ENCODE measurements at regions not wholly inside any gene's neighbourhood (a gene's known extent, or its start where the extent isn't known, plus 50 kb on each side); places are given as distances from the start of the nearest gene placed in this dataset.

DNA sequence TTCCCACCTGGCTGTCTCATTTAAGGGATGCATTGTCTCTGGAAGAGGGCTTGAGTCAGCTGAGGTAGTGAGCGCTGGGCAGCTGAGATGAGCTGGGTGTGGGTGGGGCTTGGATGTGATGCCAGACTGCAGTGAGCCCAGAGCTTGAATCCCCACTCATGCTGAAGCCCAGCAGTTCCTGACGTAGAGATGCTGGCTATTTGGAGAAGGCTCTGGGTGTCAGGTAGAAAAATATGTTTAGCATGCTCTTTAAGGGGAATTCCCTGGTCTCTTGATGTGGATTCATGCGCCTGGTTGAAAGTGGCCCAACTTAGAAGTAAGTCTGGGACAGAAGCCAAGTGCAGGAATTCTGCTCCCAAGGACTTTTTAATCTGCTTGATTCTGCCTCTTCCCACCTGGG is 241.5 kb upstream of the IGFBP3 start:
- H3K4me3 ChIP-seq (ENCODE audit: low read depth in 1 of 2, low read length in 2 of 2): no peak overlapping the region
- 49 to 57% methylated on average over 3 of the region's 3 CpGs for WGBS, 2 donors
- peaks cover 0 to 3% of the 10 kb centered on the region in 2 donors for H3K4me1 ChIP-seq (ENCODE audit: control insufficient read depth in 2 of 2, insufficient read depth in 2 of 2, low read length in 1 of 2)
- H3K27ac ChIP-seq (ENCODE audit: low read depth in 2 of 2, low read length in 1 of 2): no peak overlapping the region
- no peaks in the 10 kb centered on the region for H3K36me3 ChIP-seq (ENCODE audit: control insufficient read depth in 2 of 2, insufficient read depth in 2 of 2, low read length in 1 of 2)
- H3K9me3 ChIP-seq (ENCODE audit: control insufficient read depth in 2 of 2, insufficient read depth in 1 of 2, low read depth in 1 of 2, low read length in 1 of 2): no peaks in the 10 kb centered on the region
- no peaks in the 10 kb centered on the region for H3K27me3 ChIP-seq (ENCODE audit: control insufficient read depth in 1 of 2, insufficient read depth in 2 of 2, low read length in 2 of 2)

GRCh38 chr7:46160861-46161260 is 239.8 kb upstream of the IGFBP3 start:
- no peaks in the 10 kb centered on the region for H3K36me3 ChIP-seq (ENCODE audit: control insufficient read depth in 2 of 2, insufficient read depth in 2 of 2, low read length in 1 of 2)
- H3K27me3 ChIP-seq (ENCODE audit: control insufficient read depth in 1 of 2, insufficient read depth in 2 of 2, low read length in 2 of 2): no peaks in the 10 kb centered on the region
- H3K4me3 ChIP-seq (ENCODE audit: low read depth in 1 of 2, low read length in 2 of 2): no peak overlapping the region
- WGBS, 2 donors: 67 to 79% methylated on average over 7 of the region's 7 CpGs
- peaks cover 0 to 3% of the 10 kb centered on the region in 2 donors for H3K4me1 ChIP-seq (ENCODE audit: control insufficient read depth in 2 of 2, insufficient read depth in 2 of 2, low read length in 1 of 2)
- no peak overlapping the region for H3K27ac ChIP-seq (ENCODE audit: low read depth in 2 of 2, low read length in 1 of 2)
- no peaks in the 10 kb centered on the region for H3K9me3 ChIP-seq (ENCODE audit: control insufficient read depth in 2 of 2, insufficient read depth in 1 of 2, low read depth in 1 of 2, low read length in 1 of 2)

DNA sequence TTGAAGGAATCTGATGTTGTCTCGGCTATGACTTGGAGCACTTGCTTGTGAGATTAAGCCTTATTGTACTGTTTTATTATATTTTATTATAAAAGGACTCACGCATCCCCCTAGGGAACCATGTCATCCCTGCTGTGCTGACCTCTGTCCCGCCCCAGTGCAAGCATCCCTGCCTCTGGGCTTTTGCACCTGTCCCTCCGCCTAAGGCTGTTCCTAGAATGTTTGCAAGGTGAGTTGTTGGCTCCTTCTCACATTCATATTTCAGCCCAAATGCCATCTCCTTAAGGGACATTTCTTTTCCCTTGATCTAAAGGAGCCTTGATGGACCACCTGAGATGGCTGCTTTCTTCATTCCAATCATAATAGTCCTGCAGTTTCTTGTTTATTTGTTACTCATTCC is 236.9 kb upstream of the IGFBP3 start:
- Histone ChIP-seq H3K36me3 (ENCODE audit: control insufficient read depth in 2 of 2, insufficient read depth in 2 of 2, low read length in 1 of 2) (no peaks in the 10 kb centered on the region), H3K4me3 (ENCODE audit: low read depth in 1 of 2, low read length in 2 of 2) (no peak overlapping the region), H3K9me3 (ENCODE audit: control insufficient read depth in 2 of 2, insufficient read depth in 1 of 2, low read depth in 1 of 2, low read length in 1 of 2) (no peaks in the 10 kb centered on the region), H3K27me3 (ENCODE audit: control insufficient read depth in 1 of 2, insufficient read depth in 2 of 2, low read length in 2 of 2) (no peaks in the 10 kb centered on the region), H3K27ac (ENCODE audit: low read depth in 2 of 2, low read length in 1 of 2) (no peak overlapping the region), H3K4me1 (ENCODE audit: control insufficient read depth in 2 of 2, insufficient read depth in 2 of 2, low read length in 1 of 2) (peaks cover 0 to 3% of the 10 kb centered on the region in 2 donors)
- 92 to 93% methylated on average over 4 of the region's 4 CpGs for WGBS, 2 donors

DNA sequence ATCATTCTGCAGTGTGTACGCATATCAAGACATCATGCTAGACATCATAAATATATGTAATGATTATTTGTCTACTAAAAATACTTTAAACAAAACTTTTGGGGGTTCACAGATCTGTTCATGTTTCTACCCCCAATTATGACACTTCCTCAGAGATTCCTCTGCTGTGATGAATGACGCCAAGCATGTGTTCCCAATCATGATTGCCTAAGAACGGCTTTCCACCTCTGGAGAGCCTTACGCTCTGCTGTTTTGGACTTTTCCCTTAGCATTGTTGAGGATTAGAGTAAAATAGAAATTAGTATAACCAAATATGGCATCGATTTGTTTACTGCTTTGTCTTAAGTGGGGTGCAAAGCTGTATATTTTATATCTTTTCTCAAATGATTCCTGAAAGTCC is 236.3 kb upstream of the IGFBP3 start:
- Histone ChIP-seq H3K27ac (ENCODE audit: low read depth in 2 of 2, low read length in 1 of 2) (no peak overlapping the region), H3K36me3 (ENCODE audit: control insufficient read depth in 2 of 2, insufficient read depth in 2 of 2, low read length in 1 of 2) (no peaks in the 10 kb centered on the region), H3K4me3 (ENCODE audit: low read depth in 1 of 2, low read length in 2 of 2) (no peak overlapping the region), H3K27me3 (ENCODE audit: control insufficient read depth in 1 of 2, insufficient read depth in 2 of 2, low read length in 2 of 2) (no peaks in the 10 kb centered on the region), H3K9me3 (ENCODE audit: control insufficient read depth in 2 of 2, insufficient read depth in 1 of 2, low read depth in 1 of 2, low read length in 1 of 2) (no peaks in the 10 kb centered on the region), H3K4me1 (ENCODE audit: control insufficient read depth in 2 of 2, insufficient read depth in 2 of 2, low read length in 1 of 2) (no peaks in the 10 kb centered on the region)
- 84 to 89% methylated on average over 5 of the region's 5 CpGs for WGBS, 2 donors

GRCh38 chr7:46156853-46157252 is 235.8 kb upstream of the IGFBP3 start:
- no peaks in the 10 kb centered on the region for H3K36me3 ChIP-seq (ENCODE audit: control insufficient read depth in 2 of 2, insufficient read depth in 2 of 2, low read length in 1 of 2)
- WGBS, 2 donors: 54 to 68% methylated on average over 2 of the region's 2 CpGs
- no peak overlapping the region for H3K27ac ChIP-seq (ENCODE audit: low read depth in 2 of 2, low read length in 1 of 2)
- no peaks in the 10 kb centered on the region for H3K9me3 ChIP-seq (ENCODE audit: control insufficient read depth in 2 of 2, insufficient read depth in 1 of 2, low read depth in 1 of 2, low read length in 1 of 2)
- H3K27me3 ChIP-seq (ENCODE audit: control insufficient read depth in 1 of 2, insufficient read depth in 2 of 2, low read length in 2 of 2): no peaks in the 10 kb centered on the region
- H3K4me3 ChIP-seq (ENCODE audit: low read depth in 1 of 2, low read length in 2 of 2): no peak overlapping the region
- H3K4me1 ChIP-seq (ENCODE audit: control insufficient read depth in 2 of 2, insufficient read depth in 2 of 2, low read length in 1 of 2): no peaks in the 10 kb centered on the region

DNA sequence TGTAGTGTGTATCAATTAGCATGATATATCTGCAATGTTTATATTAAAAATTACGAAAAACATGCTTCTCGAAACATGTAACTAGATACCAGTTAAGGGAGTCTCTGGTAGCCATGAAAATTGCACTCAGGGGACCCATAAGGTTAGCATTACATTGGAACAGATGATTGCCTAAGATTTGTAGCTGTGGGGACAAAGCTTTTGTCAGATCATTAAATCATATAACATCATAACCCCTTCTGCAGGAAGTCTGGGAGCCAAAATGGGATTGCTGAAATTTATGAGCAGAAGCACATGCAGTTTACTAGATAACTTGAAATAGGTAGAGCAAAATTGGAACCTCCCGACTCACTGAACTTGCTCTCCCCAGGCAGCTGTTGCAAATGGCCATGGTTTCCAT is 235.0 kb upstream of the IGFBP3 start:
- Histone ChIP-seq H3K9me3 (ENCODE audit: control insufficient read depth in 2 of 2, insufficient read depth in 1 of 2, low read depth in 1 of 2, low read length in 1 of 2) (no peaks in the 10 kb centered on the region), H3K36me3 (ENCODE audit: control insufficient read depth in 2 of 2, insufficient read depth in 2 of 2, low read length in 1 of 2) (no peaks in the 10 kb centered on the region), H3K4me3 (ENCODE audit: low read depth in 1 of 2, low read length in 2 of 2) (no peak overlapping the region), H3K27me3 (ENCODE audit: control insufficient read depth in 1 of 2, insufficient read depth in 2 of 2, low read length in 2 of 2) (no peaks in the 10 kb centered on the region), H3K4me1 (ENCODE audit: control insufficient read depth in 2 of 2, insufficient read depth in 2 of 2, low read length in 1 of 2) (no peaks in the 10 kb centered on the region), H3K27ac (ENCODE audit: low read depth in 2 of 2, low read length in 1 of 2) (no peak overlapping the region)
- WGBS, 2 donors: 78 to 86% methylated on average over 3 of the region's 3 CpGs

DNA sequence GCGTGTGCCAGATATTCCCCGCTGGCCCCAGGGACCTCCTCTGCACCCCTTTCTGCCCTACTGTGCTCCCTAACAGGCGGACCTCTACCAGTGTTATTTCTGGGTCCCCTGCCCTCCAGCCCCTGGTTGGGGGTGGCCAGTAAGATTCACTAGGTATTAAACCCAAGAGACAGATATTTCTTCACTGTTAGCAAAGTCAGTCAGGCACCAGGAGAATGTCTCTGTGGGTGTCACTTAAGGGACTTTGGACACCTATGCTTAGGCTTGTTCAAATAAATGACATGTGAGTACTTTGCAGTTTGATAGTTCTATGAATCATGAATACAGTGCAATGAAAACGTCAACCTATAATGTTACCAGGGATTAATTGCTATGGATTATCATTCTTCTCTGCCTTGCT is 234.3 kb upstream of the IGFBP3 start:
- H3K9me3 ChIP-seq (ENCODE audit: control insufficient read depth in 2 of 2, insufficient read depth in 1 of 2, low read depth in 1 of 2, low read length in 1 of 2): no peaks in the 10 kb centered on the region
- 77 to 86% methylated on average over 4 of the region's 4 CpGs for WGBS, 2 donors

DNA sequence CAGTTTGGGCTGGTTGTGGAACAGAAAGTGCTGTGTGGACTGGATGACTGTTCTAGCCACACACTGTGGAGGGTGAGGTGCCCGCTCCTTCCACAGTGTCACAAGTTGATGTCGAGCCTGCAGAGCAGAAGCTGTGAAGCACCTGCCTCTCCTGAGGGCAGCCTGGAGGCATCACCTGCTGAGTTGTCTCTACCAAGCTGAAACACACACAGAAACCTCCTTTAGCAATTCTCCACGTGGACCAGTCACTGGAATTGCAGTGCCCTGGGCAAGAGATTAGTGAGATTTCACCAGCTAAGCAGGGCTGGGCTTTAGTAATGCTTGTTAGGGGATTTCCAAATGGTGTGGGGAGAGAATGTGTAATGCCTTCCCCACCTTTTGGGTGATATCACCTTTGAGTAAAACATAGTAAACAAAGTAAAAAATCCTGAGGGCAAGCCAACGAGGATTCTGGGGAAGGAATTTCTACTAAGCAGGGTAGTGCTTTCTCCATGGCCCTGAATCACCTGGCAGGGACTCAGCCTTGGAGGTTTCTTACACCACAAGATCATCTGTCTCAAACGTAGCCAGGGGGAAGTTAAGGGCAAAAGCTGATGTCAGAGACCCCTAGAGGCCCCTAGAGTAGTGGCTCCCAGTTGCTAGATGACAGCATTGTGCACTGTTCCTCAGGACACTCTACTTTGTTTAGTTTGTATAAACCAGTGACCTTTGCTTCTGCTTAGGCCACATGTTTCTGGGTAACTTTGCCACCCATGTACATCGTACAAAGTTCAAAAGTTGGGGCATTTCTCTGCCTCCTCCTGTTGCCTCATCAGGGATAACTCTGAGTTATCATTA is 233.1 kb upstream of the IGFBP3 start:
- 43 to 53% methylated on average over 6 of the region's 6 CpGs for WGBS, 2 donors
- no peaks in the 10 kb centered on the region for H3K9me3 ChIP-seq (ENCODE audit: control insufficient read depth in 2 of 2, insufficient read depth in 1 of 2, low read depth in 1 of 2, low read length in 1 of 2)
- no peak overlapping the region for H3K4me3 ChIP-seq (ENCODE audit: low read depth in 1 of 2, low read length in 2 of 2)
- H3K27me3 ChIP-seq (ENCODE audit: control insufficient read depth in 1 of 2, insufficient read depth in 2 of 2, low read length in 2 of 2): no peaks in the 10 kb centered on the region
- H3K4me1 ChIP-seq (ENCODE audit: control insufficient read depth in 2 of 2, insufficient read depth in 2 of 2, low read length in 1 of 2): no peaks in the 10 kb centered on the region
- no peaks in the 10 kb centered on the region for H3K36me3 ChIP-seq (ENCODE audit: control insufficient read depth in 2 of 2, insufficient read depth in 2 of 2, low read length in 1 of 2)
- no peak overlapping the region for H3K27ac ChIP-seq (ENCODE audit: low read depth in 2 of 2, low read length in 1 of 2)

More for the DNA sequence above, 234.3 kb upstream of the IGFBP3 start:
- no peaks in the 10 kb centered on the region for H3K27me3 ChIP-seq (ENCODE audit: control insufficient read depth in 1 of 2, insufficient read depth in 2 of 2, low read length in 2 of 2)
- no peak overlapping the region for H3K27ac ChIP-seq (ENCODE audit: low read depth in 2 of 2, low read length in 1 of 2)
- no peaks in the 10 kb centered on the region for H3K4me1 ChIP-seq (ENCODE audit: control insufficient read depth in 2 of 2, insufficient read depth in 2 of 2, low read length in 1 of 2)
- H3K4me3 ChIP-seq (ENCODE audit: low read depth in 1 of 2, low read length in 2 of 2): no peak overlapping the region
- H3K36me3 ChIP-seq (ENCODE audit: control insufficient read depth in 2 of 2, insufficient read depth in 2 of 2, low read length in 1 of 2): no peaks in the 10 kb centered on the region

DNA sequence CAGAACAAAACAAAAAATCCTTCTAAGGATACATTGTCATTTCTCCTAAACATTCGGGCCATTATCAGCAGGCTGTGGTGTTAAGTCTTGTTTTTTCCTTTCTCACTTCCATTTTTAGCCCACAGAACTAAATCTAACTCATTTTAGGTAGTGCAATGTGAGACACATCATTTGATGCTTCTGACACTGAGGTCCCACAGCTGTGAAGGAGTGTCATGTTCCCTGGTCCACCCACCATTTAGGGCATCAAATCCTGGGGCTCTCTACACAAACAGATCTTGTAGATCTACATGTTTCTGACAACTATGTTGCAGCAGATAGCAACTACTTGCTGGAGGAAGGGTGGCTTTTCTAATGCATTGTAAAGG is 232.5 kb upstream of the IGFBP3 start:
- Histone ChIP-seq H3K4me1 (ENCODE audit: control insufficient read depth in 2 of 2, insufficient read depth in 2 of 2, low read length in 1 of 2) (no peaks in the 10 kb centered on the region), H3K27me3 (ENCODE audit: control insufficient read depth in 1 of 2, insufficient read depth in 2 of 2, low read length in 2 of 2) (no peaks in the 10 kb centered on the region), H3K36me3 (ENCODE audit: control insufficient read depth in 2 of 2, insufficient read depth in 2 of 2, low read length in 1 of 2) (no peaks in the 10 kb centered on the region), H3K9me3 (ENCODE audit: control insufficient read depth in 2 of 2, insufficient read depth in 1 of 2, low read depth in 1 of 2, low read length in 1 of 2) (no peaks in the 10 kb centered on the region), H3K4me3 (ENCODE audit: low read depth in 1 of 2, low read length in 2 of 2) (no peak overlapping the region), H3K27ac (ENCODE audit: low read depth in 2 of 2, low read length in 1 of 2) (no peak overlapping the region)
- WGBS, 2 donors: 66 to 85% methylated on average over 1 of the region's 1 CpG

DNA sequence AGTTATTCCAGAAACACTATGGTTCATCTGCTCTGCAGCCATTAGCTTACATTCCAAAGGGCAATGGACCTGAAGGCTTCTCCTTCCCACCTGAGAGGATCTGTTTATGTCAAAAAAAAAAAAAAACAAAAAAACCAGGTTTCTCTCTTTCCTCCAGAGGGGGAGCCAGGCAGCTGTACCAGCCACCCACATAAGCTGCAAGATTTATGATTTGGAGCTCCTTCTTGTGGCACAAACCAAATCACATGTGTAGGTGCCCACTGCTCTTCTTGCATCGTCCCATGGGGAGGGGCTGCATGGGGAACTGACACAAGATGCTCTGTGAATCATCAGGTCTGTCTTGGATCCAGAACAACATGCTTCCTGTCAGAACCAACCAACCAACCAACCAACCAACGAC is 231.6 kb upstream of the IGFBP3 start:
- no peaks in the 10 kb centered on the region for H3K27me3 ChIP-seq (ENCODE audit: control insufficient read depth in 1 of 2, insufficient read depth in 2 of 2, low read length in 2 of 2)
- H3K9me3 ChIP-seq (ENCODE audit: control insufficient read depth in 2 of 2, insufficient read depth in 1 of 2, low read depth in 1 of 2, low read length in 1 of 2): no peaks in the 10 kb centered on the region
- no peaks in the 10 kb centered on the region for H3K4me1 ChIP-seq (ENCODE audit: control insufficient read depth in 2 of 2, insufficient read depth in 2 of 2, low read length in 1 of 2)
- no peak overlapping the region for H3K4me3 ChIP-seq (ENCODE audit: low read depth in 1 of 2, low read length in 2 of 2)
- no peaks in the 10 kb centered on the region for H3K36me3 ChIP-seq (ENCODE audit: control insufficient read depth in 2 of 2, insufficient read depth in 2 of 2, low read length in 1 of 2)
- WGBS, 2 donors: 63 to 75% methylated on average over 2 of the region's 2 CpGs
- no peak overlapping the region for H3K27ac ChIP-seq (ENCODE audit: low read depth in 2 of 2, low read length in 1 of 2)

All from esophagus (tissue), 2 donors.